ENCODE measurements at regions not wholly inside any gene's neighbourhood (a gene's known extent, or its start where the extent isn't known, plus 50 kb on each side); places are given as distances from the start of the nearest gene placed in this dataset.

GRCh38 chr7:128153436-128153835 is 87.6 kb upstream of the LEP start:
- no peak for TF ChIP-seq CTCF (IDR thresholded peaks at IDR 0.05; ENCODE audit: low read depth, low read length, missing control alignments)
- no peak overlapping the region for H3K4me3 ChIP-seq (ENCODE audit: low read depth, low read length)
- in situ Hi-C loops (cut with HindIII; ENCODE audit: low sequenced_read_pairs), result no loop called here
- no peak for DNase-seq (ENCODE audit: low read depth)

GRCh38 chr7:128154504-128154903 is 86.6 kb upstream of the LEP start:
- DNase-seq (ENCODE audit: low read depth), result no peak
- in situ Hi-C loops (cut with HindIII; ENCODE audit: low sequenced_read_pairs), result no loop called here
- no peak overlapping the region for H3K4me3 ChIP-seq (ENCODE audit: low read depth, low read length)
- TF ChIP-seq CTCF (IDR thresholded peaks at IDR 0.05; ENCODE audit: low read depth, low read length, missing control alignments), result no peak

DNA sequence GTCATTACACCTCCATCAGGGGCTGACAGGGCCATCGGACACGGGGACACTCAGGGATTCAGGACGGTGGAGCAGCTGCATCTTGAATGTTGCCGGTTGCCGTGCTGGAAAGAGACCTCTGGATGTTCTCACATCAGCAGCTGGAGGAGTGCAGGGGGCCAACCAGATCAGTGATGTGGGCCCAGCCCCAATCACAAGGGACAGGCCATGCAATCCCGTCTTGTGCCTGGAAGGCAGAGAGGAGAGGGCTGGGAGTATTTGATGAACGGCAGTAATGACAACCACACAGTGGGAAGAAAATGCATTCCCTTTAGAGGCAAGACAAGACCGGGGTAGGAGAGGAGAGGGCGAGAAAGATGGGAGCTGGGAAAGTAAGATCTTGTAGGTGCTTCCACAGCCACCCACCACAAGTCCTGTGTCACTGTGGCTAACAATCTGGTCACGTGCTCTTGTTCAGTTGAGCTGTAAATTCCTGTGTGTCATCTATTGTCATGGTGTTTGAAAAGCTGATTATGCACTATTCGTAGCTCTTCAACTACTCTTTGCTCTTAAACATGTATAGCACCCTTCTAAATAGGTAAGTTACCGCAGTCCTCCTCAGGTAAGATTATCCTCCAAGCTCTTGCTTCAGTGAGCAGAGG is 85.9 kb upstream of the LEP start:
- no peak for TF ChIP-seq CTCF (IDR thresholded peaks at IDR 0.05; ENCODE audit: low read depth, low read length, missing control alignments)
- DNase-seq (ENCODE audit: low read depth), result no peak
- in situ Hi-C loops (cut with HindIII; ENCODE audit: low sequenced_read_pairs), result no loop called here
- no peak overlapping the region for H3K4me3 ChIP-seq (ENCODE audit: low read depth, low read length)

GRCh38 chr7:128157906-128158305 is 83.2 kb upstream of the LEP start:
- no peak overlapping the region for H3K4me3 ChIP-seq (ENCODE audit: low read depth, low read length)
- in situ Hi-C loops (cut with HindIII; ENCODE audit: low sequenced_read_pairs), result no loop called here
- no peak for TF ChIP-seq CTCF (IDR thresholded peaks at IDR 0.05; ENCODE audit: low read depth, low read length, missing control alignments)
- no peak for DNase-seq (ENCODE audit: low read depth)

DNA sequence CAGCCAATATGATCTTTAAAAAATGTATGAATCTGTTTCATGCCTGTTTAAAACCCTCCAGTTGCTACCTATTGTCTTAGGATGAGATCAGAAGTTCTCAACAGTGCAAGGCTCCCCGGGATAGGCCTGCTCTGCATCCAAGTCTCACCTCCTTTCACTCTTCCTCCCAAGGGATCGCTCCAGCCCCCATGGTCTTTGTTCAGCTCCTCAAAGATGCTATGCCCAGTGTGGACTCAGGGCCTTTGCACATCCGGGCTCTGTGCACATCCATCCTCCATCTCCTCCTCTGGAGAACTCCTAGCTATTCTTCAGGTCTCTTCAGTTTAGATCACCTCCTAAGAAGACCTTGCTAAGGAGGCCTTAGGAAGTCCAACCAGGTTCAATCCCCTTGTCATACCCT is 82.7 kb upstream of the LEP start:
- no peak for TF ChIP-seq CTCF (IDR thresholded peaks at IDR 0.05; ENCODE audit: low read depth, low read length, missing control alignments)
- DNase-seq (ENCODE audit: low read depth), result no peak
- no peak overlapping the region for H3K4me3 ChIP-seq (ENCODE audit: low read depth, low read length)
- in situ Hi-C loops (cut with HindIII; ENCODE audit: low sequenced_read_pairs), result no loop called here

DNA sequence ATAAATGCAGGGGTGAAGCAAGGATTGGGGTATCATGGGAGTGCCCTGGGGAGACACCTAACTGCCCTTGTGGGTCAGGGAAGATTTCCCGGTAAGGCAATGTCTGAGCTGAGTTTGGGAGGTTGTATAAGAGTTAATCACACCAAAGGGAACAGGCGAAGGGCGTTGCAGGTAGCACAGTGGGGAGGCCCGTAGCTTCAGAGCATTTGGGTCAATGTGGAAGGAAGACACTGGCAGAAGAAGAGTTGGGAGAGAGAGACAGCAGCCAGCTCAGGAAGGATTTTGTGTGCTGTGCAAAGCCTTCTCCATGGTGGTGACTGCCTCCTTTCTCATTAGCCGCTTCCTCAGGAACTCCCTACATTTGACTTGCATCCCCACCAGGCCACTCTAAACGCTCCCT is 80.8 kb upstream of the LEP start:
- H3K4me3 ChIP-seq (ENCODE audit: low read depth, low read length), result no peak overlapping the region
- DNase-seq (ENCODE audit: low read depth), result no peak
- in situ Hi-C loops (cut with HindIII; ENCODE audit: low sequenced_read_pairs), result no loop called here
- no peak for TF ChIP-seq CTCF (IDR thresholded peaks at IDR 0.05; ENCODE audit: low read depth, low read length, missing control alignments)

All from astrocyte of the cerebellum (primary cell).